MM.1S (cell line): ENCODE measurements at regions not wholly inside any gene's neighbourhood (a gene's known extent, or its start where the extent isn't known, plus 50 kb on each side); places are given as distances from the start of the nearest gene placed in this dataset.

Experiments used
- DNase-seq: peaks from one replicate; pipeline ENCODE4 v3.0.0-alpha.2; 2015
- H2AFZ ChIP-seq: fragments of 300-600 bp; sonication (generic); 2 replicates; pipeline ENCODE4 v1.6.0; 2016; ENCODE audit warnings: antibody characterized with exemption, low read length
- H3F3A ChIP-seq: fragments of 300-600 bp; sonication (generic); 2 replicates; pipeline ENCODE4 v1.6.1; 2016; ENCODE audit warnings: mild to moderate bottlenecking, antibody characterized with exemption, low read length, moderate library complexity, mixed read lengths; ENCODE audit not compliant: insufficient read depth
- H3K27ac ChIP-seq: fragments of 300-600 bp; sonication (generic); 2 replicates; pipeline ENCODE4 v1.5.1; 2016; ENCODE audit warnings: mild to moderate bottlenecking, low read length
- H3K27me3 ChIP-seq: fragments of 300-600 bp; sonication (generic); replicated peaks from 2 replicates; pipeline ENCODE4 v1.6.0; 2016; ENCODE audit warnings: low read length; ENCODE audit not compliant: insufficient read depth
- H3K36me3 ChIP-seq: fragments of 300-600 bp; sonication (generic); replicated peaks from 2 replicates; pipeline ENCODE4 v1.6.1; 2016; ENCODE audit warnings: mild to moderate bottlenecking, low read length, mixed read lengths; ENCODE audit not compliant: insufficient read depth
- H3K4me1 ChIP-seq: fragments of 300-600 bp; sonication (generic); 2 replicates; pipeline ENCODE4 v1.6.1; 2016; ENCODE audit warnings: low read length, mixed read lengths
- H3K4me2 ChIP-seq: fragments of 300-600 bp; sonication (generic); 2 replicates; pipeline ENCODE4 v1.6.0; 2016; ENCODE audit warnings: low read depth, low read length
- H3K4me3 ChIP-seq: fragments of 300-600 bp; sonication (generic); 2 replicates; pipeline ENCODE4 v1.5.1; 2016; ENCODE audit warnings: low read length, mixed read lengths
- H3K79me2 ChIP-seq: fragments of 300-600 bp; sonication (generic); 2 replicates; pipeline ENCODE4 v1.6.1; 2016; ENCODE audit warnings: mixed run types, low read length, mixed read lengths
- H3K9ac ChIP-seq: fragments of 300-600 bp; sonication (generic); 2 replicates; pipeline ENCODE4 v1.6.1; 2016; ENCODE audit warnings: low read length, mixed read lengths
- H3K9me2 ChIP-seq: fragments of 300-600 bp; sonication (generic); replicated peaks from 2 replicates; pipeline ENCODE4 v1.6.1; 2016; ENCODE audit warnings: mild to moderate bottlenecking, low read length, mixed read lengths; ENCODE audit not compliant: insufficient read depth
- H3K9me3 ChIP-seq: fragments of 300-600 bp; sonication (generic); replicated peaks from 2 replicates; pipeline ENCODE4 v1.6.1; 2016; ENCODE audit warnings: mild to moderate bottlenecking, low read length, mixed read lengths; ENCODE audit not compliant: insufficient read depth
- H4K20me1 ChIP-seq: fragments of 300-600 bp; sonication (generic); 2 replicates; pipeline ENCODE4 v1.6.1; 2016; ENCODE audit warnings: mild to moderate bottlenecking, low read length, moderate library complexity, mixed read lengths; ENCODE audit not compliant: insufficient read depth
- CTCF ChIP-seq: fragments of 300-600 bp; sonication (generic); IDR thresholded peaks from 2 replicates; pipeline ENCODE4 v1.5.1; 2016; ENCODE audit warnings: antibody characterized with exemption, low read length, mixed read lengths
- EZH2 ChIP-seq: fragments of 300-600 bp; sonication (generic); optimal IDR thresholded peaks from 2 replicates; pipeline ENCODE3; 2017; ENCODE audit warnings: low read depth, mild to moderate bottlenecking, antibody characterized with exemption, low read length, mixed read lengths
- EZH2phosphoT487 ChIP-seq: fragments of 300-600 bp; sonication (generic); IDR thresholded peaks from 2 replicates; pipeline ENCODE4 v1.6.1; 2018; ENCODE audit warnings: antibody characterized with exemption, low read length

- Histone ChIP-seq H3K9ac (no peak overlapping the region), H3K27ac (no peak overlapping the region), H3K9me3 (no peaks in the 10 kb centered on the region), H3K4me2 (no peak overlapping the region), H3K4me3 (no peak overlapping the region), H2AFZ (no peak overlapping the region), H3F3A (no peaks in the 10 kb centered on the region), H3K36me3 (no peaks in the 10 kb centered on the region), H3K9me2 (no peaks in the 10 kb centered on the region), H4K20me1 (no peaks in the 10 kb centered on the region), H3K27me3 (no peaks in the 10 kb centered on the region), H3K79me2 (no peaks in the 10 kb centered on the region), H3K4me1 (0 out of 2 replicates have a peak, but pooled peaks cover 4% of the 10 kb centered on the region)
- DNase-seq, result no peak
- TF ChIP-seq CTCF (no peak), EZH2 (no peak), EZH2phosphoT487 (no peak)
Measured at GRCh38 chr11:106421676-106422292, 344.3 kb downstream of the AASDHPPT start.

- no peak overlapping the region for H3K4me3 ChIP-seq
- no peaks in the 10 kb centered on the region for H3K36me3 ChIP-seq
- H3K79me2 ChIP-seq, result no peaks in the 10 kb centered on the region
- 0 out of 2 replicates have a peak, but pooled peaks cover 4% of the 10 kb centered on the region for H3K4me1 ChIP-seq
- H3K9me3 ChIP-seq, result no peaks in the 10 kb centered on the region
- H2AFZ ChIP-seq, result no peak overlapping the region
- no peak overlapping the region for H3K27ac ChIP-seq
- no peak overlapping the region for H3K4me2 ChIP-seq
- no peaks in the 10 kb centered on the region for H4K20me1 ChIP-seq
- TF ChIP-seq CTCF (no peak), EZH2 (no peak), EZH2phosphoT487 (no peak)
- no peaks in the 10 kb centered on the region for H3K9me2 ChIP-seq
- no peaks in the 10 kb centered on the region for H3K27me3 ChIP-seq
- no peak for DNase-seq
- H3K9ac ChIP-seq, result no peak overlapping the region
- no peaks in the 10 kb centered on the region for H3F3A ChIP-seq
Measured at GRCh38 chr11:106422583-106422982, 345.1 kb downstream of the AASDHPPT start.

GRCh38 chr11:106424111-106424510 lies 346.6 kb downstream of the AASDHPPT start:
- Histone ChIP-seq H3F3A (no peaks in the 10 kb centered on the region), H3K27ac (no peak overlapping the region), H3K4me3 (no peak overlapping the region), H3K27me3 (no peaks in the 10 kb centered on the region), H2AFZ (no peak overlapping the region), H3K9ac (no peak overlapping the region), H3K79me2 (no peaks in the 10 kb centered on the region), H3K9me3 (no peaks in the 10 kb centered on the region), H3K9me2 (no peaks in the 10 kb centered on the region), H4K20me1 (no peaks in the 10 kb centered on the region), H3K4me2 (no peak overlapping the region), H3K4me1 (0 out of 2 replicates have a peak, but pooled peaks cover 4% of the 10 kb centered on the region), H3K36me3 (no peaks in the 10 kb centered on the region)
- TF ChIP-seq EZH2phosphoT487 (no peak), CTCF (no peak), EZH2 (no peak)
- DNase-seq, result no peak
